CD4-positive, alpha-beta T cell treated with Interferon gamma for 1 hour (primary cell): ENCODE measurements at regions not wholly inside any gene's neighbourhood (a gene's known extent, or its start where the extent isn't known, plus 50 kb on each side); places are given as distances from the start of the nearest gene placed in this dataset.
A peak's percentile ranks its signal among the peaks of the same experiment; 100 is the strongest.

Experiments
- DNase-seq: peaks from one replicate; pipeline ENCODE4 v3.0.0-alpha.2; 2020

- DNase-seq, result no peak
Measured at GRCh38 chr10:31709028-31709427, 219.6 kb downstream of the ARHGAP12 start.

GRCh38 chr10:31708474-31708873, 220.2 kb downstream of the ARHGAP12 start:
- no peak for DNase-seq

GRCh38 chr10:31708046-31708445, 220.6 kb downstream of the ARHGAP12 start:
- no peak for DNase-seq

GRCh38 chr10:31707093-31708039, 221.3 kb downstream of the ARHGAP12 start:
- peak; percentile 20 for DNase-seq

GRCh38 chr10:31706464-31707092, 222.1 kb downstream of the ARHGAP12 start:
- no peak for DNase-seq

GRCh38 chr10:31705136-31705535, 223.5 kb downstream of the ARHGAP12 start:
- DNase-seq, result no peak

GRCh38 chr10:31704195-31704594, 224.4 kb downstream of the ARHGAP12 start:
- DNase-seq, result no peak

GRCh38 chr10:31702954-31703353, 225.7 kb downstream of the ARHGAP12 start:
- DNase-seq, result no peak

- DNase-seq, result peak; percentile 8
Measured at GRCh38 chr10:31702005-31702404, 226.6 kb downstream of the ARHGAP12 start.

GRCh38 chr10:31701546-31701945, 227.1 kb downstream of the ARHGAP12 start:
- no peak for DNase-seq

- DNase-seq, result no peak
Measured at GRCh38 chr10:31700181-31700611, 228.4 kb downstream of the ARHGAP12 start.

- DNase-seq, result no peak
Measured at GRCh38 chr10:31698181-31698830, 230.3 kb downstream of the ARHGAP12 start.

GRCh38 chr10:31697271-31698180, 231.1 kb downstream of the ARHGAP12 start:
- DNase-seq, result peak; percentile 25

- no peak for DNase-seq
Measured at GRCh38 chr10:31694929-31695837, 233.4 kb downstream of the ARHGAP12 start.

GRCh38 chr10:31694126-31694685, 234.4 kb downstream of the ARHGAP12 start:
- no peak for DNase-seq

- no peak for DNase-seq
Measured at GRCh38 chr10:31693491-31693890, 235.1 kb downstream of the ARHGAP12 start.

GRCh38 chr10:31689233-31689632, 239.4 kb downstream of the ARHGAP12 start:
- no peak for DNase-seq

- DNase-seq, result no peak
Measured at GRCh38 chr10:31687663-31688482, 240.8 kb downstream of the ARHGAP12 start.

GRCh38 chr10:31686599-31686998, 242.0 kb downstream of the ARHGAP12 start:
- DNase-seq, result no peak

- no peak for DNase-seq
Measured at GRCh38 chr10:31683682-31684081, 244.9 kb downstream of the ARHGAP12 start.
